PC-3 (cell line): ENCODE measurements at regions not wholly inside any gene's neighbourhood (a gene's known extent, or its start where the extent isn't known, plus 50 kb on each side); places are given as distances from the start of the nearest gene placed in this dataset.

ENCODE experiments used
- CTCF ChIP-seq: fragments of 300-600 bp; sonication (generic); conservative IDR thresholded peaks from 2 replicates; pipeline ENCODE4 v1.5.1; 2017; ENCODE audit warnings: antibody characterized with exemption, low read depth, mild to moderate bottlenecking, low read length
- EZH2 ChIP-seq: fragments of 300-600 bp; sonication (generic); IDR thresholded peaks from one replicate; pipeline ENCODE4 v1.6.1; 2017; ENCODE audit warnings: antibody characterized with exemption, mild to moderate bottlenecking, low read length; ENCODE audit not compliant: unreplicated experiment
- EZH2phosphoT487 ChIP-seq: fragments of 300-600 bp; sonication (generic); IDR thresholded peaks from 2 replicates; pipeline ENCODE4 v1.6.1; 2018; ENCODE audit warnings: mild to moderate bottlenecking, antibody characterized with exemption, low read length, borderline replicate concordance

- TF ChIP-seq EZH2phosphoT487 (no peak), CTCF (no peak), EZH2 (no peak)
These were observed 222.8 kb downstream of the ARL4C start for GRCh38 chr2:234273887-234274584.
